Fibroblast of villous mesenchyme (primary cell): ENCODE measurements at regions not wholly inside any gene's neighbourhood (a gene's known extent, or its start where the extent isn't known, plus 50 kb on each side); places are given as distances from the start of the nearest gene placed in this dataset.

Experiments used
- DNase-seq: peaks from one replicate; pipeline ENCODE4 v3.0.0-alpha.2; 2010; ENCODE audit warnings: low read depth
- H3K4me3 ChIP-seq: 2 replicates; pipeline ENCODE4 v1.5.1; 2011; ENCODE audit warnings: low read depth, mild to moderate bottlenecking, low read length
- CTCF ChIP-seq: IDR thresholded peaks from 2 replicates; pipeline ENCODE4 v1.5.1; 2012; ENCODE audit warnings: low read depth, mild to moderate bottlenecking, low read length; ENCODE audit not compliant: insufficient read depth

GRCh38 chr2:7748717-7749415, 831.7 kb downstream of the RNF144A start:
- no peak for TF ChIP-seq CTCF
- no peak for DNase-seq
- H3K4me3 ChIP-seq: no peak overlapping the region

GRCh38 chr2:7749895-7750559, 832.8 kb downstream of the RNF144A start:
- no peak for TF ChIP-seq CTCF
- H3K4me3 ChIP-seq: no peak overlapping the region
- no peak for DNase-seq

GRCh38 chr2:7752291-7752690, 835.1 kb downstream of the RNF144A start:
- no peak for DNase-seq
- TF ChIP-seq CTCF: no peak
- no peak overlapping the region for H3K4me3 ChIP-seq

- DNase-seq: no peak
- H3K4me3 ChIP-seq: no peak overlapping the region
- no peak for TF ChIP-seq CTCF
Measured at GRCh38 chr2:7753777-7754176, 836.6 kb downstream of the RNF144A start.

- DNase-seq: no peak
- H3K4me3 ChIP-seq: no peak overlapping the region
- TF ChIP-seq CTCF: no peak
Measured at GRCh38 chr2:7755879-7756278, 838.7 kb downstream of the RNF144A start.

GRCh38 chr2:7758073-7758759, 841.0 kb downstream of the RNF144A start:
- TF ChIP-seq CTCF: no peak
- no peak for DNase-seq

More at GRCh38 chr2:7758073-7758759, 841.0 kb downstream of the RNF144A start:
- no peak overlapping the region for H3K4me3 ChIP-seq
